Astrocyte of the cerebellum (primary cell): ENCODE measurements at regions not wholly inside any gene's neighbourhood (a gene's known extent, or its start where the extent isn't known, plus 50 kb on each side); places are given as distances from the start of the nearest gene placed in this dataset.

Experiments
- DNase-seq: peaks from one replicate; pipeline ENCODE4 v3.0.0-alpha.2; 2011; ENCODE audit warnings: low read depth
- H3K4me3 ChIP-seq: 2 replicates; pipeline ENCODE4 v1.5.1; 2011; ENCODE audit warnings: mild to moderate bottlenecking, low read depth, low read length, moderate library complexity
- in situ Hi-C: cut with HindIII; loops from 2 replicates; pipeline ENCODE4 v1.10.0; 2017; ENCODE audit warnings: low sequenced_read_pairs
- TF ChIP-seq, protein P1 (sequence below): IDR thresholded peaks from 2 replicates; pipeline ENCODE4 v1.5.1; 2012; ENCODE audit warnings: low read length, low read depth, moderate library complexity, mild to moderate bottlenecking; ENCODE audit errors: missing control alignments

DNA sequence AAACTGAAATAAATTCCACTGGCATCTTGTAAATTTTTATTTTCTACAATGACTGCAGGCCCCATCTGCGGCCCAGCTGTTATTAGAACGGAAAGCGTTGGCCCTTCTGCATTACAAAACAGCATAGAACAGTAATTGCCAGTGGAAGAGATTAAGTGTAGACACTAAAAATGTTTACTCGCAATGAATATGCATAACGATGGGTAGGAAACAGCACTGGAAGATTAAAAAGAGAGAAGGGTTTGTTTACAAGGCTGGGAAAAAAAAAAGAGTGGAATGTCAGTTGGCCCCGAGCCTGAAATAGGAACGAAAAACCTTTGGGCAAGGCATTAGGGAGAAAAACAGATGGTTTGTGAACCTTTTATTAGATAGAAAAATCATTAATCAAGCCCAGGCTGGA is 275.9 kb upstream of the TCF4 start:
- no peak for DNase-seq
- TF ChIP-seq, protein P1, sequence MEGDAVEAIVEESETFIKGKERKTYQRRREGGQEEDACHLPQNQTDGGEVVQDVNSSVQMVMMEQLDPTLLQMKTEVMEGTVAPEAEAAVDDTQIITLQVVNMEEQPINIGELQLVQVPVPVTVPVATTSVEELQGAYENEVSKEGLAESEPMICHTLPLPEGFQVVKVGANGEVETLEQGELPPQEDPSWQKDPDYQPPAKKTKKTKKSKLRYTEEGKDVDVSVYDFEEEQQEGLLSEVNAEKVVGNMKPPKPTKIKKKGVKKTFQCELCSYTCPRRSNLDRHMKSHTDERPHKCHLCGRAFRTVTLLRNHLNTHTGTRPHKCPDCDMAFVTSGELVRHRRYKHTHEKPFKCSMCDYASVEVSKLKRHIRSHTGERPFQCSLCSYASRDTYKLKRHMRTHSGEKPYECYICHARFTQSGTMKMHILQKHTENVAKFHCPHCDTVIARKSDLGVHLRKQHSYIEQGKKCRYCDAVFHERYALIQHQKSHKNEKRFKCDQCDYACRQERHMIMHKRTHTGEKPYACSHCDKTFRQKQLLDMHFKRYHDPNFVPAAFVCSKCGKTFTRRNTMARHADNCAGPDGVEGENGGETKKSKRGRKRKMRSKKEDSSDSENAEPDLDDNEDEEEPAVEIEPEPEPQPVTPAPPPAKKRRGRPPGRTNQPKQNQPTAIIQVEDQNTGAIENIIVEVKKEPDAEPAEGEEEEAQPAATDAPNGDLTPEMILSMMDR: no peak
- no peak overlapping the region for H3K4me3 ChIP-seq
- in situ Hi-C loops: no loop called here

DNA sequence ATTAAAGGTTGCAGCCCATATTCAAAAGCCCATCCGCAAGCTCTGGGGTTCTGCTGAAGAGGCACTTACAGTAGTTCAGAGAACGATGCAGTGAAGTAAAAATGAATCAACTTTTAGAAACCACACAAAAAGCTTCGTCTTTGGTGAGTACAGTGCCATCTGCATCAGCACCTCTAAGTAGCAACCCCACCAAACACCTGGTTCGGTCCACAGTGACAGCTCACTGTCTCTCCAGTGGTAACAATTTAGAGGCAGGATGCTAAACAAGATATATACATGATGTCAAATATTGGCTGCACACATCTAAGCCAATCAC is 275.4 kb upstream of the TCF4 start:
- no peak for DNase-seq
- TF ChIP-seq, protein P1: no peak
- no peak overlapping the region for H3K4me3 ChIP-seq
- in situ Hi-C loops: no loop called here

DNA sequence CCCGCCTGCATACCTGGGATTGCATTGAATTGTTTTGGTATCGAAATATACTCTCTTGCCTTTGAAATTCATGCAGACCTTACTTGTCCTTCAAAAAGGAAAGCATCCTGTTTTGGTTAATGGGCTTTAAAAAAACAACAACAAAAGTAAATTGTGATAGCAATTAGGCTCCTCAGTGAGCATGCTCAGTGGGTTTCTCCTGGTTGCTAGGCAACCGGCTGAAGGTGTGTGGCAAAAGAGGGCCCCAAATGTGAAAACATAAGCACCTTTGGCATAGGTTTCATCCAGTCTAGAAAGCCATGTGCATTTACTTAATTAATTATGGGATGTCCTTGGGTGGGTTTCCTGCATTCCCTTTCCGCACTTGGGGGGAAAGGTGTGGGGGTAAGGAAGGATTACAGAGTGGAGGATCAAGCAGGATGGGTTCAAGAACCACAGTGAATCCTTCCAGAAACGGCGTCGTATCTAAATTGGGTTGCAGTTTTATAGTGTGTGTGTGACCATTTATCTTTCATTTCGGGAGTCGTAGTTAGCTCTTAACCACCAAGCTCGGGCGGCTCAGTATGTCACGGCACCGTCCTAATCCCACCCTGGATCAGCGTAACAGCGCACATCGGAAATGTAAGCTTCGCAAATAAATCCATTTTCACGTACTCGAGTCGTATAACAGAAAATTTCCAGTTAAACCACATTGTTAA is 274.9 kb upstream of the TCF4 start:
- in situ Hi-C loops: no loop called here
- no peak for DNase-seq
- no peak overlapping the region for H3K4me3 ChIP-seq
- TF ChIP-seq, protein P1: no peak

DNA sequence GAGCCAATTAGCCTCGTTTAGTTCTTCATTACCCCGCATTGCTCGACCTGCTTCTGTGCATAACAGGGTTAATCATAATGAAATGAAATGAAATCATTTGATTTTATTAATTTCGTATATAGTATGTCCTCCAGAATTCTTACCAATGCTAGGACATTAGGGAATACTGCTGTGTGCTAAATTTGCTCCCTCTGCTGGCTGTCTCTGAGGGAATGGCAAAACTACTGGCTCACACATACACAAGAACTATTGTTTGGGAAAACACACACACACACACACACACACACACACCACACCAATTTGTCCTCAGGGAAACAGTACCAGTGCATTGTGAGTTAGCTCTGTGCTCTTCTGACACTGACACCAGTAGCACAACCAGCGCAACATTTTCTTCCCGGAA is 273.3 kb upstream of the TCF4 start:
- in situ Hi-C loops: no loop called here
- TF ChIP-seq, protein P1: peak; percentile 67
- no peak overlapping the region for H3K4me3 ChIP-seq
- DNase-seq: no peak

DNA sequence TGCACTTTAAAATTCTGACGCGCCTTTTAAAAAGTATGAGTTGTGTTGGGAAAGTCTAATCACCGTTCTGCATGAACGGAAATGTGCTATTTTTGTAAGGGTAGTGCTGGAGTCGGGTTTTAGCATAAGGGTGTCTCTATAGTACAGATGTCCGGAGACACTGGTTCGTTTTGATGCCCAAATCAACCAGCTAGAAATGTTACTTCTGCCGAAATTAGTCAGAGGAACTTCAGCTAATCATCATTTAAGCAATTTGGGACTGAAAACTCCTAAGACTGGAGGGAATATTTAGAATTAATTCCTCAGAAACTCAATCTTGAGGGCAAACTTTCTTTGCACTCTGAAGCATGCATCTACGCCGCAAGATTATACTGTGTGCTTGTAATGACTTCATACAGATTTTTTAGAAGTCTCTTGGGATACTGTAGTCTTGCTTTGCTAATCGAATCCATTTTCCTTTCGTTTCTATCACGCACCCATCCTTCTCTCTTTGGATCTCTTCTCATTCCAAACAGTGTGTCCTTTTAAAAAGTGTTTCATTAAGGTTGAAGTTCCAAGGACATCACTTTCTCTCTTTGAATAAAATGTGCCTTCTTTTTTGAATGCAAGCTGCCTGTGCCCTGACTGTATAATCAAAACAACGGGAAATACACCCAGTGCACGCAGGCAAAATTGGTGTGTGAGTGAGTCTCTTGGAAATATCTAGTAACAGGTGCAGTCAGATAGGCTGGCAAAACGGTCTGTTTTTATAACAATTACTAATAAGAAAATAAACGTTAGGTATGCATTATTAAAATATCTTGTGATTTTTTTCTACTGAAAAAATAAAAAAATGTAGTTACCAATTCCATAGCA is 270.9 kb upstream of the TCF4 start:
- in situ Hi-C loops: no loop called here
- DNase-seq: no peak
- TF ChIP-seq, protein P1: no peak
- peak overlapping the region; percentile 26 for H3K4me3 ChIP-seq

DNA sequence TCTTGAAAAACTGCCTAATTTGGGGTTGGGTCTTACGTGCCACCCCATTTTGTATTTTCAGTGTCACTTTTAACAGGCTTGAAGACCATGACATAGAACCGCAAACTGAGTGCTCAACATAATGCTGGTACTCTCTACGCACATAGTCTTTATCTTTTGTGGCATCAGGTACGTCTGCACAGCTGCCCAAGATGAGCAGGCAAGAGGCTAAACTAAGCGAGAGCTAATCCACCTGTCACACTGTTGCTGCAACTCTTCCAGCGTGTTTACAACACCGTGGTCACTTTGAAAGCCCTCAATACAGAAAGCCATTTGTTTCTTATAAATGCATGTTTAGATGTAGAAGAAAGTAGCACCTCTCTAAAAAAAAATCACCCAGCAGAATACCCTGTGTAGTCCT is 270.0 kb upstream of the TCF4 start:
- TF ChIP-seq, protein P1: no peak
- H3K4me3 ChIP-seq: no peak overlapping the region
- DNase-seq: no peak
- in situ Hi-C loops: no loop called here
